ENCODE measurements at regions not wholly inside any gene's neighbourhood (a gene's known extent, or its start where the extent isn't known, plus 50 kb on each side); places are given as distances from the start of the nearest gene placed in this dataset.
"Not testable (repeated sequence)": the region's sequence is repeated elsewhere in the genome, so short reads cannot be mapped to it uniquely, and the experiment has no call there.

GRCh38 chr18:46179306-46179705 is 75.1 kb downstream of the HAUS1 start:
- no peak for DNase-seq (ENCODE audit: low spot score)

- DNase-seq (ENCODE audit: low spot score): no peak
These were observed 78.6 kb downstream of the HAUS1 start for GRCh38 chr18:46182633-46183358.

DNA sequence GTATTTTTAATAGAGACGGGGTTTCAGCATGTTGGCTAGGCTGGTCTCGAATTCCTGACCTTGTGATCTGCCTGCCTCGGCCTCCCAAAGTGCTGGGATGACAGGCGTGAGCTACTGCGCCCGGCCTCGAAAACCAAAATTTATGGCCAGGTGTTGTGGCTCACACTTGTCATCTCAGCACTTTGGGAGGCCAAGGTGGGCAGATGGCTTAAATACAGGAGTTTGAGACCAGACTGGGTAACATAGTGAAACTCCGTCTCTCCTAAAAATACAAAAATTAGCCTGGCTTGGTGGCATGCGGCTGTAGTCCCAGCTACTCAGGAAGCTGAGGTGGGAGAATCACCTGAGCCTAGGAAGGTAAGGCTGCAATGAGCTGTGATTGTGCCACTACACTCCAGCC is 80.1 kb downstream of the HAUS1 start:
- not testable (repeated sequence) for DNase-seq (ENCODE audit: low spot score)

- DNase-seq (ENCODE audit: low spot score): no peak
These were observed 80.5 kb downstream of the HAUS1 start for GRCh38 chr18:46184727-46185126.

DNA sequence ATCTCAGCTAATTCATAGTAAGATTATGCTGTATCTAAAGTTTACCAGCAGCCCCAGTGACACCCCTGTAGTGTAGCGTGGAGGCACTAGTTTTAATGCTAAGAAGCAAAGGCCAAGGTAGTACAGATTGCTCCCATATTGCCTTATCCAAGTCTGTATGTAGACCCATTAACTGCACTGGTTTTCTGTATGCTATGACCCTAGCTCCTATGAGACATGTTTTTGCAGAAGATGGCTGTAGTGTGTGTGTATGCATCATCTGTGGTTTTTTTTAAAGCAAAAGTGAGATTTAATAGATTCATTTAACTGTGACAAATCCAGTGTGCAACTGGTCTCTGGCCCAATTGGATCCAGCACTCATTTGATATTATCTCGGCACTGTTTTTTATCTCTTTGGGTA is 86.5 kb downstream of the HAUS1 start:
- no peak for DNase-seq (ENCODE audit: low spot score)

DNA sequence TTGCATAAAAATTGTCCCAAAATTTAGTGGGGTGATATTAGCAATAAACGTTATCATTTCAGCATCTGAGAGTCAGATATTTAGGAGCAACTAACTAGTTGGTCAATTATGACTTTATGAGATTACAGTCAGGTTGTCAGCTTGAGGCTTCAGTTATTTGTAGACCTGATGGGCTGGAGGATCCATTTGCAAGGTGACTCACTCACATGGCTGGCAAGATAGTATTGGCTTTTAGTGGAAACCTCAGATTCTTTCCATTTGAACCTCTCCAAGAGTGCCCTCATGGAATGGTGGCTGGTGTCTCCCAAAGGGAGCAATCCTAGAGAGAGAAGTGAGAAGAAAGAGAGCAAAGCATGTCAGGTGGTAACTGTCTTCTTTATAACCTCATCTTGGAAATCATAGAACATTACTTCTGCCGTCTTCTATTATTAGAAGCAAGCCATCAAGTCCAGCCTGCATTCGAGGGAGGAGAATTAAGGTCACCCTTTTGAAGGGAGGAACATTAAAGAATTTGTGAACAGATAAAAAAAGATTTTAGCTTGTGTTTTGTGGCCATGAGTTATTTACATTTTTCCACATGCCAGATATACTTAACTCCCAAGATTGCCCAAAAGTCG is 92.5 kb downstream of the HAUS1 start:
- no peak for DNase-seq (ENCODE audit: low spot score)

GRCh38 chr18:46199515-46200147 is 95.4 kb downstream of the HAUS1 start:
- DNase-seq (ENCODE audit: low spot score): peak; percentile 29

DNA sequence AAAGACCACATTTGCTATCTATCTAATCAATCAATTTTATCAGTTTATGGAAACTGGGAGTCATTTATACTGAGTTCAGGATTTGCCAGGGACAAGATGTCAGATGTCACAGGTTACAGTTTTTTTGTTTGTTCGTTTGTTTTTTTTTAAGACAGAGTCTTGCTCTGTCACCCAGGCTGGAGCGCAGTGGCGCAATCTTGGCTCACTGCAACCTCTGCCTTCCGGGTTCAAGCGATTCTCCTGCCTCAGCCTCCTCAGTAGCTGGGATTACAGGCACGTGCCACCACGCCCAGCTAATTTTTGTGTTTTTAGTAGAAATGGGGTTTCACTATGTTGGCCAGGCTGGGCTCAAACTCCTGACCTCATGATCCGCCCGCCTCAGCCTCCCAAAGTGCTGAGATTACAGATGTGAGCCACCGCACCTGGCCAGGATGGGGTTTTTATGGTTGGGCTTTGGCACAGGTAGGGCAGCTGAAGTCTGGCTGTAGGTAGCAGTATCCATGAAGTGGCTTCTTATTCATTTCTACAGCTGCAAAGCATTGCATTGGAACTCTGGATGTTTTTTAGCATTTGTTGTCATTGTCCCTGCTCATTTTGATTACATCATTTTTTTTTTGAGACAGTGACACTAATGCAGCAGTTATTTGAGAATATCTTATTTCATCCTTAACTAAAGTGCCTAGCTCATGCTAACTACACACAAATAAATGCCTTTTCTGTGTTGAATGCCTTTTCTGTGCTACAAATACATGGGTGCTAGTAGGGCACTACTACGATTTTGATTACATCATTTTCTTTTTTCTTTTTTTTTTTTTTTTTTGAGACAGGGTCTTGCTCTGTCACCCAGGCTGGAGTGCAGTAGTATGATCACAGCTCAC is 96.2 kb downstream of the HAUS1 start:
- not testable (repeated sequence) for DNase-seq (ENCODE audit: low spot score)

- no peak for DNase-seq (ENCODE audit: low spot score)
These were observed 100.0 kb downstream of the HAUS1 start for GRCh38 chr18:46204143-46204542.

DNA sequence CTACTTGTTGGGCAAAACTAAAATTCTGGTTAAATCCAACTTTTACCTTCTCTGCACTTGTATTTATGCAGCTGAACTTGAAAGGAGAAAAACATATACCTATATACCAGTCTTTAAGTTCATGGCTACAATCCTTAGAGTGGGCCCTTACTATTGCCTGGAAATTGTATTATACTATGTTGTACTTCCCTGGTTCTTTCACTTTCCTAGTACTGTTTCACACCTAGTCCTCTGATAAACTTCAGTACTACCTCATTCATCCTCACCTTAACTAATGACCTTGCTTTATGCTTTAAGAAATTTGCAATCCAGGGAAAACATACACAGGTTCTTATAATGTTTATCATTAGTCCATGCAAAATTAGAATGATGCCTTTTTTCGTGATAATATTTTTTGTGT is 103.8 kb downstream of the HAUS1 start:
- DNase-seq (ENCODE audit: low spot score): no peak

GRCh38 chr18:46209161-46209560 is 105.0 kb downstream of the HAUS1 start:
- DNase-seq (ENCODE audit: low spot score): no peak

DNA sequence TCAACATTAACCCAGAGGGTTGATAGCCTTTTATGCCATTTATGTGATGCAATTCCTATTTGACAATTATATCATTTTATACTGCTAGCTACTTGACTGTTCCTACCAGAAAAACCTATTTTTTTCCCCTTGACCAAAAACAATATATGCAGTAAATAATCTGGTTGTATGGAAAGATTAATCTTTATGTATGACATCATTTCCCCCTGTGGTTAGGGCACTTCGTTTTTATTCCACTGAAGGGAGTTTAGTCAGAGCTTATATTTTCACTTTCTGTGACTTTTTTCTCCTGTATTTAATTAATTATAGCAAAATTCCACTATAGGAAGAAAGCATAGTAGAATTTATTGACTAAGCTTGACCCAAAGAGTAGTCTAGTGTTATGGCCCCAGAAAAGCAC is 107.6 kb downstream of the HAUS1 start:
- no peak for DNase-seq (ENCODE audit: low spot score)

- no peak for DNase-seq (ENCODE audit: low spot score)
These were observed 108.2 kb downstream of the HAUS1 start for GRCh38 chr18:46212398-46212797.

GRCh38 chr18:46213295-46213694 is 109.1 kb downstream of the HAUS1 start:
- no peak for DNase-seq (ENCODE audit: low spot score)

DNA sequence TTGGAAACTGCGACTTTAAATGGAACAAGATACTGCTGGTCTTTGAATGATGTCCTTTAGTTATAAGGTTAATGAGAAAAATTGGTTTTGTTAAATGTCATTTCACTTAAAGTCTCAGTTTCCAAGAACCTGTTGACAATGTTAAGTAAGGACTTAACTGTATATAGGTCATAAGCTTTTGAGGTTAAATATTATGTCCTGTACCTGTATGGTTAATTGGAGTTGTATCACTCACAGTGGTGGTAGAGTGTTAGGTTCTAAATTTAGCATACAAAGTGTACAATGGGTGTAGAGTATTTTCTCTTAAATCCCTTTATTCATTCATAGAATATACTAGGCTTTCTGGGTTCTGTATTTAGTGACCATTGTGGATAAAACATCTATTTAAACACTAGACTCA is 110.2 kb downstream of the HAUS1 start:
- no peak for DNase-seq (ENCODE audit: low spot score)

- no peak for DNase-seq (ENCODE audit: low spot score)
These were observed 111.9 kb downstream of the HAUS1 start for GRCh38 chr18:46215902-46216723.

GRCh38 chr18:46220116-46220515 is 115.9 kb downstream of the HAUS1 start:
- DNase-seq (ENCODE audit: low spot score): no peak

DNA sequence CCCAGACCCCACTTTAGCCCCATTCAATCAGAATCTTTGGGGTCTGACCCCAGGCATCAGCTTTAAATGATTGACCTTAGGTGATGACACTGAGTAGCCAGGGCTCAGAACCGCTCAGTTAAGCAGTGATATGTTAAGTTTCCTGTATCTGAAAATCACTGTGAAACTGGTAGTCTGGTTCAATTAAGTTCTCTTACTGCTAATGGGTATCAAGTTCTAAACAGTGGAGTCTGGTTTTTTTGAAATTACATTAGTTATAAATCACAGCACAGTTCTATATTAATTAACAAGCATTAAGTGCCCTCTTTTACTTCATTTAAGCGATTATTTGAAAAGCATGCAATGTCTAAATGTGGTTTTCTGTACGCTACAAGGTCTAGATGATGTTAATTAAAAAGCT is 117.9 kb downstream of the HAUS1 start:
- no peak for DNase-seq (ENCODE audit: low spot score)

DNA sequence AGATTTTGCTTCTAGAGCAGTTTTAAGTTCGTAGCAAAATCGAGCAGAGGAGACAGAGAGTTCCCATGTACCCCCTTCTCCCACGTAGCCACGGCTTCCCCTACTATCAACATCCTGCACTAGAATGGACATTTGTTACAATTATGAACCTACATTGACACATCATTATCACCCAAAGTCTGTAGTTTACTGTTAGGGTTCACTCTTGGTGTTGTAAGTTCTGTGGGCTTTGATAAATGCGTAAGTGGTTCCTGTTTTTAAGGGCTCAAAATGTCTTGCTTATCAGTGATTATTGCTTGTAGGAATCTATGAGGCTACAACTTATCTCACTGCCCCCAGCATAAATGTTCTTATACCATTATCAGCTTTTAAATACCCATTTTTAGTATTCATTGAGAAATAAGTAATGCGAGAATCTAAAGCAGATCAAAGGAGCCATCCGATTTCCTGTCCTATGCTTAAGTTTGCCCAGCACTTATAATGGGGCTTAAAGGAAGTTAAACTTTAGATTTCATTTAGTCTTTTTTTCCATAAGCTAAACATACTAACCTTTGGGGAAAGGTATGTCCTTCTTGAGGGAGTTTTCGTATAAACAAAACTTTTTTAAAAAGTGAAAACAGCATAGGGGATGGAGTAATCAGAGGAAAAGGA is 118.7 kb downstream of the HAUS1 start:
- DNase-seq (ENCODE audit: low spot score): no peak

DNA sequence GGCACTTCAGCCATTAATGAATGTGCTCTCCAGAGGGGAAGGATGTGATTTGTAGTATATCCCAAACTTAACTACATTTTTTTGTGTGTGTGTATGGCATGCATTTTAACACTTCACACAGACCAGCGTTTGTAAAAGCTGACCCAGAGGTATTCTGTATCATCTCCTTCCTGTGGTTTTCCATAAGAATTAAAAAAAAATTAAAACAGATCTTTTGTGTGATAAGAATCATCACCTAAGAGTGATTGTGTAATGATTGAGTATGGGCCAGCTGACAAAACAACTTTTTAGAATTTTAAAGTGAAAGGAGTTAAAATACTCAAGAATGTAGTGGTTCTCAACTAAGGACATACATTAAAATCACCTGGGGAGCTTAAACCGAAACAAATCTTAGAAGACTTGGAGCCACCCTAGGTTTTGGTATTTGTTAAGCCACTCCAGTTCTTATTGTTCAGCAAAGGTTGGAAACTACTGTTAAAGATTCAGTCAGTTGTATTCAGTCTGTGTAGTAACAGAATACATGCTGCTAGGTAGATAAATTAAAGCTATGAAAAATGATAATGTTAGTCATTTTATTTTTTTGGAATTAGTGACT is 120.1 kb downstream of the HAUS1 start:
- DNase-seq (ENCODE audit: low spot score): no peak

DNA sequence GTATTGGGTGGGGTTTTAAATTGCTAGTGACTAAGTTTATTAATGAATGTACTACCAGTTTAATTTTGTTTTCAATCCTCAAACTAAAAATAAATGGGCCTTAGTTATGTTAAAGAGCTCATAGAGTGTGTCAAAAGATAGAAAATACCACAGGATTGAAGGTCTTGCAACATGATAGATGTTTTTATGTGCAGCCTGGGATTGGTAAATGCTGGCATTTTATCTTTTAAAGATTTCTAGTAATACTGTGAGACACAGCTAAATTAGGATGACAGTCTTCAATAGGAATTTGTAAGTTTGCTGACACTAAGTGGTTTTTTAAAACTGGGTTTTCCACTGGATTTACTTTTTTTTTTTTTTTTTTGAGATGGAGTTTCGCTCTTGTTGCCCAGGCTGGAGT is 122.3 kb downstream of the HAUS1 start:
- DNase-seq (ENCODE audit: low spot score): no peak
